Karpas-422 (cell line): ENCODE measurements at regions not wholly inside any gene's neighbourhood (a gene's known extent, or its start where the extent isn't known, plus 50 kb on each side); places are given as distances from the start of the nearest gene placed in this dataset.
A peak's percentile ranks its signal among the peaks of the same experiment; 100 is the strongest.

Experiments
- DNase-seq: peaks from one replicate; pipeline ENCODE4 v3.0.0-alpha.2; 2015
- H2AFZ ChIP-seq: fragments of 200-600 bp; sonication (generic); 2 replicates; pipeline ENCODE4 v1.6.1; 2014; ENCODE audit warnings: antibody characterized with exemption, low read length, mixed read lengths
- H3K27ac ChIP-seq: fragments of 200-600 bp; sonication (generic); 2 replicates; pipeline ENCODE4 v1.5.1; 2014; ENCODE audit warnings: mild to moderate bottlenecking, low read length, moderate library complexity
- H3K27me3 ChIP-seq: fragments of 200-600 bp; sonication (generic); 2 replicates; pipeline ENCODE4 v1.6.1; 2014; ENCODE audit warnings: low read length, mixed read lengths
- H3K36me3 ChIP-seq: fragments of 200-600 bp; sonication (generic); 2 replicates; pipeline ENCODE4 v1.6.1; 2014; ENCODE audit warnings: low read length, mixed read lengths; ENCODE audit not compliant: insufficient read depth
- H3K4me1 ChIP-seq: fragments of 200-600 bp; sonication (generic); 2 replicates; pipeline ENCODE4 v1.6.1; 2014; ENCODE audit warnings: mild to moderate bottlenecking, low read length, mixed read lengths
- H3K4me2 ChIP-seq: fragments of 200-600 bp; sonication (generic); 2 replicates; pipeline ENCODE4 v1.6.1; 2014; ENCODE audit warnings: low read length, low read depth, mild to moderate bottlenecking; ENCODE audit not compliant: poor library complexity, severe bottlenecking
- H3K4me3 ChIP-seq: fragments of 200-600 bp; sonication (generic); 2 replicates; pipeline ENCODE4 v1.5.1; 2014; ENCODE audit warnings: mild to moderate bottlenecking, antibody characterized with exemption, low read length, mixed read lengths
- H3K79me2 ChIP-seq: fragments of 200-600 bp; sonication (generic); 2 replicates; pipeline ENCODE4 v1.6.1; 2014; ENCODE audit warnings: mild to moderate bottlenecking, low read length, mixed read lengths
- H3K9ac ChIP-seq: fragments of 200-600 bp; sonication (generic); 2 replicates; pipeline ENCODE4 v1.6.0; 2014; ENCODE audit warnings: low read length
- H3K9me2 ChIP-seq: fragments of 200-600 bp; sonication (generic), shearing (Covaris generic); replicated peaks from 2 replicates; pipeline ENCODE4 v1.6.0; 2014; ENCODE audit warnings: mild to moderate bottlenecking, low read length, moderate library complexity; ENCODE audit not compliant: insufficient read depth
- H3K9me3 ChIP-seq: fragments of 300-700, 200-600 bp; sonication (generic); 2 replicates; pipeline ENCODE4 v1.6.1; 2014; ENCODE audit warnings: low read length, mixed read lengths
- H4K20me1 ChIP-seq: fragments of 200-600 bp; sonication (generic); 2 replicates; pipeline ENCODE4 v1.6.1; 2014; ENCODE audit warnings: mild to moderate bottlenecking, antibody characterized with exemption, low read length, low read depth; ENCODE audit not compliant: insufficient read depth

DNA sequence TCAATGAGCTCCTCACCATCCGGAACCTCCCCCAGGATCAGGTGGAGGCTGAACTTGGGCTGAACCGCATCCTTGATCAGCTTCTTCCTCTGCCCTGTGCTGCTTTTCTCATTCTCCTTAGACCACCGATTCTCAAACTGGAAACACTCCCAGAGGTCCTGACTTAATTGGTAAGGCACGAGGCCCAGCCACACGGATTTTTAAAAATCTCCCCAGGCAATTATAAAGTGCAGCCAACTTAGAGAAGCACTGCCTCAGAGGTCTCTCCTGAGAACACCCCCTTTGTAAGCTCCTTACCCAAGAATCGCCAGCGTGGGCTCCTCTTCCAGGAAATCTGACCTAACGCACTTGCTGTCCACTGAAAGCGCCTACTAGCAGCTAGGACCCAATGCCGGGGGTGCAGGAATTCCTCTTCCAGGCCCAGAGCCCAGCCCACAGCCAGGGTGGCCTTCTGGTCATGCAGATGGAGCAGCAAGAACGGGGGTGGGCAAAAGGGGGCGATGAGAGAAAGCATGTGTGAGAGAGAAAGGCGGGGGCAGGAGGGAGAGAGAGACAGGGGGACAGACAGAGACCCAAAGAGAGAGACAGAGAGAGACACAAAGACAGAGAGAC is 66.9 kb upstream of the CACNA1A start:
- H4K20me1 ChIP-seq, result no peaks in the 10 kb centered on the region
- peaks cover 3% of the 10 kb centered on the region for H3K9me3 ChIP-seq

DNA sequence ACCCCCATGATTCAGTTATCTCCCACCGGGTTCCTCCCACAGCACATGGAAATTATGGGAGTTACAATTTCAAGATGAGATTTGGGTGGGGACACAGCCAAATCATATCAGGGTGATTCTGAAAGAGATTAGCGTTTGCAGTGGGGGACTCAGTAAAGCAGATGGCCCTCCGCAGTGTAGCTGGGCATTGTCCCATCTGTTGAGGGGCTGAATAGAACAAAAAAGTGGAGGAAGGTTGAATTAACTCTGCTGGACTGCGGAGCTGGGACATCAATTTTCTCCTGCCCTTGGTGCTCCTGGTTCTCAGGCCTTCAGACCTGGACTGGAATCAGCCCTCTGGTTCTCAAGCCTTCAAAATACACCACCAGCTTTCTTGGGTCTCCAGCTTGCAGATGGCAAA is 55.2 kb upstream of the CACNA1A start:
- Histone ChIP-seq H3K9ac (no peak overlapping the region), H2AFZ (no peak overlapping the region), H3K4me2 (no peak overlapping the region), H3K36me3 (no peaks in the 10 kb centered on the region), H3K4me1 (no peaks in the 10 kb centered on the region), H4K20me1 (no peaks in the 10 kb centered on the region), H3K9me2 (no peaks in the 10 kb centered on the region), H3K9me3 (no peaks in the 10 kb centered on the region), H3K4me3 (no peak overlapping the region), H3K27me3 (no peaks in the 10 kb centered on the region), H3K27ac (no peak overlapping the region), H3K79me2 (no peaks in the 10 kb centered on the region)
- DNase-seq, result no peak

More for the DNA sequence above, 66.9 kb upstream of the CACNA1A start:
- no peak overlapping the region for H2AFZ ChIP-seq
- DNase-seq, result no peak
- H3K4me1 ChIP-seq, result no peaks in the 10 kb centered on the region
- no peak overlapping the region for H3K9ac ChIP-seq
- no peak overlapping the region for H3K4me3 ChIP-seq
- no peaks in the 10 kb centered on the region for H3K79me2 ChIP-seq
- H3K9me2 ChIP-seq, result no peaks in the 10 kb centered on the region
- no peaks in the 10 kb centered on the region for H3K36me3 ChIP-seq
- no peak overlapping the region for H3K4me2 ChIP-seq
- no peak overlapping the region for H3K27ac ChIP-seq
- no peaks in the 10 kb centered on the region for H3K27me3 ChIP-seq

DNA sequence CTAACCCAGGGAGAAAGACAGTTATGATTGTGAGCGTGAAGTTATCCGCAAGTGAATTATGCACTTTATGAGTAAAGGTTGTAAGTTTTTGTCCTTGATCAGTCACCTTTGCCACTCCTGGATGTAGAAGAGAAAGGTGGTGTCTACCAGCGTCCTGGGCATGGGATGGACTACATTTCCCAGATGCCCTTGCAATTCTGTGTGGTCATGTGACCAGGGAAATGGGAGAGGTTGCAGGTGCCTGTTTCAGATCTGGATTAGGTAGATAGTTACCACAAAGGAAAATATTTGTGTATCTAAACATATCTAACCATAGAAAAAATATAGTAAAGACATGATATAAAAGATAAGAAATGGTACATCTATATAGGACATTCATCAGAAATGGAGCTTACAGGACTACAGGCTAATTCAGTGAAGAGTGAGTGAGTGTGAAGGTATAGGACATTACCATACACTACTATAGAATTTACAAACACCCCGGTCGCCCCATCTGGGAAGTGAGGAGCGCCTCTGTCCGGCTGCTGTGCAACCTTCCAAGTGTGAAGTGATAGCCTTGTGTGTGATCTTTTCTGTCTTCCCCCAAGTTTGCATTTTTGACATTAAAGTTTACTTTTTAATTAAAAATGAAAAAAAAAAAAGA is 51.6 kb upstream of the CACNA1A start:
- H3K9me3 ChIP-seq, result no peaks in the 10 kb centered on the region
- DNase-seq, result peak; percentile 52
- no peaks in the 10 kb centered on the region for H3K9me2 ChIP-seq
- H3K27me3 ChIP-seq, result no peaks in the 10 kb centered on the region
- no peak overlapping the region for H3K4me3 ChIP-seq
- no peak overlapping the region for H2AFZ ChIP-seq
- no peaks in the 10 kb centered on the region for H3K36me3 ChIP-seq
- no peak overlapping the region for H3K27ac ChIP-seq
- H3K9ac ChIP-seq, result no peak overlapping the region
- H3K4me2 ChIP-seq, result no peak overlapping the region
- no peaks in the 10 kb centered on the region for H4K20me1 ChIP-seq
- H3K79me2 ChIP-seq, result no peaks in the 10 kb centered on the region
- no peaks in the 10 kb centered on the region for H3K4me1 ChIP-seq

DNA sequence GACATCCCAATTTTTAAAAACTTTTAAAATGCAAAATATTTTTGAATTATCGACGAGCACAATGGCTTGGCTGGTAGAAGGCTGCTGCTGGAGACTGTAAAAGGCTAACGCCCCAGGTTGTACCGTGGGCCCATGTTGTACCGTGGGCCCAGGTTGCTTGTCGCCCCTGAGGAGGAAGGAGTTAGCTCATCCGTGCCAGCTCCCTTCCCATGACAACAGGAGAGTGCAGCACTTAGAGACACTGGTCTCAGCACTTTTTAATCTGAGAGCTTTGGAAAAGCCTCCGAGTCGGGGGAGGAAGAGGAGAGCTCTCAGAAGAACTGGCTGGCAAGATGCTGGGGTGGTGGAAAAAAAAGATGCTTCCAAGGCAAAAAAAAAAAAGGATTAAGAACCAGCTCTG is 50.3 kb upstream of the CACNA1A start:
- no peaks in the 10 kb centered on the region for H4K20me1 ChIP-seq

More for the DNA sequence above, 50.3 kb upstream of the CACNA1A start:
- Histone ChIP-seq H3K9ac (no peak overlapping the region), H2AFZ (no peak overlapping the region), H3K36me3 (no peaks in the 10 kb centered on the region), H3K9me2 (no peaks in the 10 kb centered on the region), H3K27ac (no peak overlapping the region), H3K27me3 (no peaks in the 10 kb centered on the region), H3K4me3 (no peak overlapping the region), H3K79me2 (no peaks in the 10 kb centered on the region), H3K4me1 (no peaks in the 10 kb centered on the region), H3K4me2 (no peak overlapping the region), H3K9me3 (no peaks in the 10 kb centered on the region)
- DNase-seq, result no peak
